Naive thymus-derived CD4-positive, alpha-beta T cell (primary cell): ENCODE measurements at regions not wholly inside any gene's neighbourhood (a gene's known extent, or its start where the extent isn't known, plus 50 kb on each side); places are given as distances from the start of the nearest gene placed in this dataset.

Experiments used
- ATAC-seq: fragments of 150-1000 bp; cut with Tn5 transposase; 2 replicates; pipeline ENCODE4 v1.10.0; 2021; ENCODE audit warnings: mild to moderate bottlenecking, moderate library complexity
- CTCF ChIA-PET: fragments of 350-600 bp; sonication (Branson Sonifier 250); formaldehyde crosslinking; loops from one replicate; lab custom pipeline; 2021; ENCODE audit warnings: antibody characterized with exemption; lab: Charles Lee
- POLR2A ChIA-PET: fragments of 350-600 bp; sonication (Branson Sonifier 250); formaldehyde crosslinking; loops from one replicate; lab custom pipeline; 2021; ENCODE audit warnings: antibody characterized with exemption, inconsistent platforms; lab: Charles Lee
- DNase-seq, 9 donors: peaks; one replicate each; pipeline versions ENCODE4 v3.0.0 to v3.0.0-alpha.2; 2020 to 2022; ENCODE audit warnings: mixed read lengths in 1 of 9
- H3K27ac ChIP-seq: one replicate; pipeline ENCODE4 v1.7.0; 2013; ENCODE audit warnings: mild to moderate bottlenecking, low read depth, low read length, moderate library complexity
- H3K27me3 ChIP-seq, 2 donors: one replicate each; pipeline ENCODE4 v1.7.0; 2013; ENCODE audit warnings: low read length in 2 of 2, mild to moderate bottlenecking in 2 of 2, moderate library complexity in 2 of 2; ENCODE audit not compliant: control insufficient read depth in 2 of 2, insufficient read depth in 2 of 2
- H3K36me3 ChIP-seq, 3 experiments: 1 replicate in 2 of 3; 2 replicates in 1 of 3; pipeline ENCODE4 v1.7.0; 2013; ENCODE audit warnings: low read length in 3 of 3, mild to moderate bottlenecking in 3 of 3, moderate library complexity in 1 of 3; ENCODE audit not compliant: insufficient read depth in 3 of 3, control insufficient read depth in 2 of 3
- H3K4me1 ChIP-seq, 2 donors: one replicate each; pipeline ENCODE4 v1.7.0; 2013; ENCODE audit warnings: low read length in 2 of 2, mild to moderate bottlenecking in 2 of 2, moderate library complexity in 1 of 2; ENCODE audit not compliant: control insufficient read depth in 2 of 2, insufficient read depth in 2 of 2
- H3K4me3 ChIP-seq: 2 replicates; pipeline ENCODE4 v1.7.0; 2013; ENCODE audit warnings: mild to moderate bottlenecking, low read length
- H3K9me3 ChIP-seq, 3 experiments: 1 replicate in 2 of 3; 2 replicates in 1 of 3; pipeline ENCODE4 v1.7.0; 2013; ENCODE audit warnings: low read length in 3 of 3; ENCODE audit not compliant: control insufficient read depth in 2 of 3
- H3K27ac Mint-ChIP-seq, 9 donors: one replicate each; pipeline ENCODE4 v1.8.0; 2020 to 2022; ENCODE audit warnings: mixed read lengths in 9 of 9, mild to moderate bottlenecking in 8 of 9, moderate library complexity in 5 of 9, inconsistent platforms in 2 of 9
- H3K27me3 Mint-ChIP-seq, 5 donors: one replicate each; pipeline ENCODE4 v1.8.0; 2021 to 2022; ENCODE audit warnings: mixed read lengths in 5 of 5, mild to moderate bottlenecking in 1 of 5
- H3K36me3 Mint-ChIP-seq, 5 donors: one replicate each; pipeline ENCODE4 v1.8.0; 2020 to 2022; ENCODE audit warnings: mixed read lengths in 5 of 5, mild to moderate bottlenecking in 3 of 5, inconsistent platforms in 1 of 5
- H3K4me1 Mint-ChIP-seq, 7 donors: one replicate each; pipeline ENCODE4 v1.8.0; 2020 to 2022; ENCODE audit warnings: mixed read lengths in 7 of 7, mild to moderate bottlenecking in 3 of 7, inconsistent platforms in 1 of 7
- H3K4me3 Mint-ChIP-seq, 10 donors: one replicate each; pipeline ENCODE4 v1.8.0; 2020 to 2022; ENCODE audit warnings: mild to moderate bottlenecking in 10 of 10, mixed read lengths in 10 of 10, moderate library complexity in 6 of 10, inconsistent platforms in 2 of 10
- H3K9me3 Mint-ChIP-seq, 11 donors: one replicate each; pipeline ENCODE4 v1.8.0; 2020 to 2022; ENCODE audit warnings: mixed read lengths in 11 of 11, mild to moderate bottlenecking in 4 of 11, inconsistent platforms in 1 of 11, moderate library complexity in 1 of 11
- intact Hi-C, 2 donors: fragments of 100-400 bp; cut with micrococcal nuclease; formaldehyde crosslinking; loops; one replicate each; pipeline ENCODE4 v1.15.1; 2023

- H3K27ac ChIP-seq: no peak overlapping the region
- H3K4me1 ChIP-seq: no peaks in the 10 kb centered on the region
- Mint-ChIP-seq H3K27me3 (no peaks in the 10 kb centered on the region), H3K4me1 (no peaks in the 10 kb centered on the region), H3K27ac (no peak overlapping the region), H3K9me3 (peaks cover 0 to 17% (median 4%) of the 10 kb centered on the region in 11 donors), H3K4me3 (no peak overlapping the region), H3K36me3 (peaks cover 0 to 1% (median 0%) of the 10 kb centered on the region in 5 donors)
- DNase-seq: no peak
- H3K27me3 ChIP-seq: no peaks in the 10 kb centered on the region
- H3K9me3 ChIP-seq: peaks cover 0 to 3% (median 0%) of the 10 kb centered on the region in 3 experiments
- POLR2A ChIA-PET: no interaction called here
- no peaks in the 10 kb centered on the region for H3K36me3 ChIP-seq
- H3K4me3 ChIP-seq: no peak overlapping the region
- ATAC-seq: no peak
- intact Hi-C loops: no loop called here
- CTCF ChIA-PET: no interaction called here
Measured at GRCh38 chr4:45033676-45034419, 307.5 kb upstream of the GNPDA2 start.

DNA sequence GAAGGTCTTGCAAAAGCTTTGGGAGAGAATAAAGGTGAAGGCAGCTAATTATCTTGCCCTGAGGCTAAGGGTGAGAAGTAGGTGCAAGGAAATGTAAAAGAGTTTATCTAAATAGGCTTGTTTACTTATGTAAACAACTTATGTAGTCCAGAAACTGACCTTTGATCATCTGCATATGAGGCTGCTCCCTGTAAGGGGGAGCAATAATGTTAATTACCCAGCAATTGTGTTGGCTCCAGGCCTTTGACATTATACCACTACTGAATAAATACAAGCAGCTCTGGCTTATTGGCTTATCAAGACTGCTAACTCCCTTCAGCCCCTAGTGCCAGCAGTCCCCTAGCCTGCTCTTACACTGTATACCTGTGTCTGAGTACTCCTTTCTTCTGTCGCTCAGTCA, 303.7 kb upstream of the GNPDA2 start:
- peaks cover 0 to 19% (median 6%) of the 10 kb centered on the region in 11 donors for H3K9me3 Mint-ChIP-seq
- ATAC-seq: no peak
- H3K9me3 ChIP-seq: peaks cover 0 to 3% (median 0%) of the 10 kb centered on the region in 3 experiments

DNA sequence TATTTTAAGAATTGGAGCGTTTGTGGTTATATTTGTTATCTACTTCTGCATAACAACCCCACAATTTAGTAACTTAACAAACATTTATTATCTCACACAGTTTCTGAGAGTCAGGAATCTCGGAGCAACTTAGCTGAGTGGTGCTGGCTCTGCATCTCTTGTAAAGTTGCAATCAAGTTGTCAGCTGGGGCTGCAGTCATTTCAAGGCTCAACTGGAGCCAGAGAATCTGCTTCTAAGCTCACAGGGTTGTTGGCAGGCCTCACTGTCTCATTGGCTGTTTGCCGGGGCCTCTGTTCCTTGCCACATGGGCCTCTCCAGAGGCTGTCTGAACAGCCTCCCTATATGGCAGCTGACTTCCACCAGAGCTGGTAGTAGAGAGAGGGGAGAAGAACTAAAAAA, 281.2 kb upstream of the GNPDA2 start:
- Mint-ChIP-seq H3K27me3 (no peaks in the 10 kb centered on the region), H3K9me3 (peaks cover 0 to 16% (median 3%) of the 10 kb centered on the region in 11 donors), H3K36me3 (no peaks in the 10 kb centered on the region), H3K4me3 (no peak overlapping the region), H3K27ac (no peak overlapping the region), H3K4me1 (no peaks in the 10 kb centered on the region)
- Histone ChIP-seq H3K36me3 (no peaks in the 10 kb centered on the region), H3K9me3 (no peaks in the 10 kb centered on the region), H3K27me3 (no peaks in the 10 kb centered on the region), H3K27ac (no peak overlapping the region), H3K4me1 (no peaks in the 10 kb centered on the region), H3K4me3 (no peak overlapping the region)
- intact Hi-C loops: no loop called here
- ChIA-PET POLR2A (no interaction called here), CTCF (no interaction called here)
- no peak for ATAC-seq
- DNase-seq: no peak

More for the DNA sequence above, 303.7 kb upstream of the GNPDA2 start:
- Histone ChIP-seq H3K27me3 (no peaks in the 10 kb centered on the region), H3K27ac (no peak overlapping the region), H3K36me3 (no peaks in the 10 kb centered on the region), H3K4me1 (no peaks in the 10 kb centered on the region), H3K4me3 (no peak overlapping the region)
- H3K4me1 Mint-ChIP-seq: no peaks in the 10 kb centered on the region
- H3K27me3 Mint-ChIP-seq: no peaks in the 10 kb centered on the region
- POLR2A ChIA-PET: no interaction called here
- peaks cover 0 to 5% (median 0%) of the 10 kb centered on the region in 5 donors for H3K36me3 Mint-ChIP-seq
- no peak overlapping the region for H3K4me3 Mint-ChIP-seq
- no peak overlapping the region for H3K27ac Mint-ChIP-seq
- no peak for DNase-seq
- intact Hi-C loops: no loop called here
- CTCF ChIA-PET: no interaction called here

DNA sequence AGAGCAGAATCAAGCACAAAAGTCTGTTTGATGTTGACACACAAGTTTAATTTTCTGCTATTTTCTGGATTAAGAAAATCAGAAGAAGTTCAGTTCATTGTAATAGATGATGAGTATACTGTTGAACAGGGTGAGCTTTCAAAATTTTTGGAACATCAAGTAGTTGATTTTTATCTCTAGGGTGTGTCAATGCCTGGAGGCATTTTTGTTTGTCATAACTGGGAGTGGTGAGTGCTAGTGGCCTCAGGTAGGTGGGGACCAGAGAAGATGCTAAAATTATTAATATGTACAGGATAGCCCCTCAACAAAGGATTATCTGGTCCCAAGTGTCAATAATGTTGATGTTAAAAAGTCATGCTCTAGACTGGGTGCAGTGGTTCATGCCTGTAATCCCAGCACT, 279.7 kb upstream of the GNPDA2 start:
- Histone ChIP-seq H3K4me3 (no peak overlapping the region), H3K27me3 (no peaks in the 10 kb centered on the region), H3K4me1 (no peaks in the 10 kb centered on the region), H3K36me3 (no peaks in the 10 kb centered on the region), H3K27ac (no peak overlapping the region), H3K9me3 (no peaks in the 10 kb centered on the region)
- intact Hi-C loops: no loop called here
- peaks cover 1 to 25% (median 6%) of the 10 kb centered on the region in 11 donors for H3K9me3 Mint-ChIP-seq
- POLR2A ChIA-PET: no interaction called here
- ATAC-seq: no peak
- no peak overlapping the region for H3K4me3 Mint-ChIP-seq
- no peaks in the 10 kb centered on the region for H3K27me3 Mint-ChIP-seq
- DNase-seq: no peak
- no peaks in the 10 kb centered on the region for H3K4me1 Mint-ChIP-seq
- no peaks in the 10 kb centered on the region for H3K36me3 Mint-ChIP-seq
- no peak overlapping the region for H3K27ac Mint-ChIP-seq
- CTCF ChIA-PET: no interaction called here

DNA sequence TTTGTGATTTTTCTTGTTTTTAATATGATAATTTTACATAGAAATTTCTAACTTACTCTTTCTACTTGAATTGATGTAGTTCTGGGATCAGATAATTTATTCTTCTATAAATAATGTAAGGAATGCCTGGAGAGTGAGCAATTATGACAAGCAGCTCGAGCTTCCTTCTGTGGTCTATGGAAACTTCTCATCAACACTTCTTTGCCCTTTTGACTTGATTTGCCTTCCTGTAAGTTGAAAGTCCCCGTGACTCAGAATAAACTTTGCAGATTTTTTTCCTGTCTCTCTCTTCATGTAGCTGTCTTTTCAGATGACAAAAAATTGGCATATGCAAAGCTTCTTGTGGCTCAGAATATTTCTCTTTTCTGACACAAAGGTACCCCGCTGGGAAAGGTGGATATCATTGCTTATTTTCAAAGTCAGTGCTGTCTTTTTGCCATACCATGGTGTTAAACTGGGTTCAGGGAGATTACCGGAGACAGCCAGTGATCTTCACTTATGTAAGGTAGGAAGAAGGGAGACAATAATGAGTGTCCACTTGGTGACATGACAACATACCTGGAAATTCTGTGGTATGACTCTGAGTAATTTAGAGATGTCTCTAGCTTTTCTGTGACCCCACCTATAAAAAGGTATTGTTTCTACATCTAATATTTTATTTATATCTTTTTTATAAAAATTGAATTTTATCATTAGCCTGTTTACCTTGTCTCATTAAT, 278.6 kb upstream of the GNPDA2 start:
- DNase-seq: no peak
- Mint-ChIP-seq H3K9me3 (peaks cover 1 to 26% (median 4%) of the 10 kb centered on the region in 11 donors), H3K4me3 (no peak overlapping the region), H3K27me3 (no peaks in the 10 kb centered on the region), H3K36me3 (no peaks in the 10 kb centered on the region), H3K27ac (no peak overlapping the region), H3K4me1 (no peaks in the 10 kb centered on the region)
- H3K4me1 ChIP-seq: no peaks in the 10 kb centered on the region
- intact Hi-C loops: no loop called here
- ChIA-PET POLR2A (no interaction called here), CTCF (no interaction called here)
- no peak overlapping the region for H3K4me3 ChIP-seq
- no peaks in the 10 kb centered on the region for H3K9me3 ChIP-seq
- ATAC-seq: no peak
- no peak overlapping the region for H3K27ac ChIP-seq
- H3K36me3 ChIP-seq: no peaks in the 10 kb centered on the region
- H3K27me3 ChIP-seq: no peaks in the 10 kb centered on the region

DNA sequence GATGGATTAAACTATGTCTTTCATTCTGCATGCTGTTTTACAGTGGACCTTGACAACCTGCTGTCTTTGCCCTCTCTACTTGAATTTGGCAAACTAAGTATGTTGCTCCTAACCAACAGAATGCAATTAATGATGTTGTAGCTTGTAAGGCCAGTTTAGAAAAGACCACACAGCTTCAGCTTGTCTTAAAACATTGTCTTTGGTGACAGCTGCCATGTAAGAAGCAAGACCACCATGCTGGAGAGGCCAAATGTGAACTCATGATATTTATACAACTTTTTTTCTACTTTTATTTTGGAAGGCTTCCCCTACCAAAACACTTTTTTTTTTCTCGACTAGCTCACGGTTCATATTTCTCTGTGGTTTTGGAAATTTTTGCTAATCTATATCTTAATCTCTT, 278.0 kb upstream of the GNPDA2 start:
- ChIA-PET CTCF (no interaction called here), POLR2A (no interaction called here)
- no peaks in the 10 kb centered on the region for H3K4me1 ChIP-seq

More for the DNA sequence above, 278.0 kb upstream of the GNPDA2 start:
- Histone ChIP-seq H3K9me3 (no peaks in the 10 kb centered on the region), H3K27me3 (no peaks in the 10 kb centered on the region), H3K36me3 (no peaks in the 10 kb centered on the region), H3K4me3 (no peak overlapping the region), H3K27ac (no peak overlapping the region)
- Mint-ChIP-seq H3K9me3 (peaks cover 1 to 30% (median 4%) of the 10 kb centered on the region in 11 donors), H3K27ac (no peak overlapping the region), H3K27me3 (no peaks in the 10 kb centered on the region), H3K4me3 (no peak overlapping the region), H3K4me1 (no peaks in the 10 kb centered on the region), H3K36me3 (no peaks in the 10 kb centered on the region)
- intact Hi-C loops: no loop called here
- ATAC-seq: no peak
- no peak for DNase-seq
